Stimulated activated naive CD8-positive, alpha-beta T cell treated with anti-CD3 and anti-CD28 coated beads, Interleukin-15, Interleukin-2, amounts not matched to agents 100 ng/mL and 50 ng/mL, for 24 hours (primary cell): ENCODE measurements at regions not wholly inside any gene's neighbourhood (a gene's known extent, or its start where the extent isn't known, plus 50 kb on each side); places are given as distances from the start of the nearest gene placed in this dataset.

ENCODE experiments used
- H3K27ac Mint-ChIP-seq: one replicate; pipeline ENCODE4 v1.8.0; 2021; ENCODE audit warnings: mild to moderate bottlenecking, mixed read lengths
- H3K27me3 Mint-ChIP-seq: one replicate; pipeline ENCODE4 v1.8.0; 2021; ENCODE audit warnings: mixed read lengths
- H3K36me3 Mint-ChIP-seq: one replicate; pipeline ENCODE4 v1.8.0; 2021; ENCODE audit warnings: low read depth, mixed read lengths
- H3K4me1 Mint-ChIP-seq: one replicate; pipeline ENCODE4 v1.8.0; 2021; ENCODE audit warnings: low read depth, mixed read lengths
- H3K4me3 Mint-ChIP-seq: one replicate; pipeline ENCODE4 v1.8.0; 2021; ENCODE audit warnings: mild to moderate bottlenecking, mixed read lengths
- H3K9me3 Mint-ChIP-seq: one replicate; pipeline ENCODE4 v1.8.0; 2021; ENCODE audit warnings: mixed read lengths

- no peak overlapping the region for H3K4me3 Mint-ChIP-seq
- H3K27me3 Mint-ChIP-seq = peaks cover 6% of the 10 kb centered on the region
- H3K4me1 Mint-ChIP-seq = peaks cover 17% of the 10 kb centered on the region
- no peaks in the 10 kb centered on the region for H3K36me3 Mint-ChIP-seq
- no peak overlapping the region for H3K27ac Mint-ChIP-seq
- H3K9me3 Mint-ChIP-seq = no peaks in the 10 kb centered on the region
Observed at GRCh38 chr9:95776176-95776575, 99.3 kb upstream of the ERCC6L2 start.

- no peak overlapping the region for H3K27ac Mint-ChIP-seq
- no peaks in the 10 kb centered on the region for H3K9me3 Mint-ChIP-seq
- no peak overlapping the region for H3K4me3 Mint-ChIP-seq
- H3K4me1 Mint-ChIP-seq = peaks cover 17% of the 10 kb centered on the region
- no peaks in the 10 kb centered on the region for H3K36me3 Mint-ChIP-seq
- H3K27me3 Mint-ChIP-seq = peaks cover 16% of the 10 kb centered on the region
Observed at GRCh38 chr9:95775191-95775590, 100.3 kb upstream of the ERCC6L2 start.

GRCh38 chr9:95773053-95773418, 102.5 kb upstream of the ERCC6L2 start:
- no peaks in the 10 kb centered on the region for H3K36me3 Mint-ChIP-seq
- H3K4me1 Mint-ChIP-seq = peaks cover 17% of the 10 kb centered on the region
- peak overlapping the region; percentile 73 for H3K4me3 Mint-ChIP-seq
- no peaks in the 10 kb centered on the region for H3K9me3 Mint-ChIP-seq
- H3K27me3 Mint-ChIP-seq = peaks cover 20% of the 10 kb centered on the region
- peak overlapping the region; percentile 69 for H3K27ac Mint-ChIP-seq

- Mint-ChIP-seq H3K27ac (peak overlapping the region; percentile 69), H3K4me1 (peaks cover 17% of the 10 kb centered on the region), H3K4me3 (peak overlapping the region; percentile 73), H3K36me3 (no peaks in the 10 kb centered on the region), H3K9me3 (no peaks in the 10 kb centered on the region), H3K27me3 (peaks cover 20% of the 10 kb centered on the region)
Observed at GRCh38 chr9:95772320-95773052, 103.0 kb upstream of the ERCC6L2 start.

- no peaks in the 10 kb centered on the region for H3K9me3 Mint-ChIP-seq
- no peaks in the 10 kb centered on the region for H3K36me3 Mint-ChIP-seq
- H3K4me3 Mint-ChIP-seq = no peak overlapping the region
- H3K4me1 Mint-ChIP-seq = peaks cover 17% of the 10 kb centered on the region
- H3K27ac Mint-ChIP-seq = no peak overlapping the region
- H3K27me3 Mint-ChIP-seq = peaks cover 20% of the 10 kb centered on the region
Observed at GRCh38 chr9:95771556-95772246, 103.8 kb upstream of the ERCC6L2 start.

- Mint-ChIP-seq H3K36me3 (no peaks in the 10 kb centered on the region), H3K27ac (no peak overlapping the region), H3K9me3 (no peaks in the 10 kb centered on the region), H3K4me1 (peaks cover 17% of the 10 kb centered on the region), H3K4me3 (no peak overlapping the region), H3K27me3 (peaks cover 20% of the 10 kb centered on the region)
Observed at GRCh38 chr9:95770653-95771131, 104.8 kb upstream of the ERCC6L2 start.

- H3K27ac Mint-ChIP-seq = no peak overlapping the region
- peaks cover 20% of the 10 kb centered on the region for H3K27me3 Mint-ChIP-seq
- peaks cover 17% of the 10 kb centered on the region for H3K4me1 Mint-ChIP-seq
- no peak overlapping the region for H3K4me3 Mint-ChIP-seq
- H3K36me3 Mint-ChIP-seq = no peaks in the 10 kb centered on the region
- no peaks in the 10 kb centered on the region for H3K9me3 Mint-ChIP-seq
Observed at GRCh38 chr9:95769909-95770433, 105.5 kb upstream of the ERCC6L2 start.

- Mint-ChIP-seq H3K9me3 (no peaks in the 10 kb centered on the region), H3K27me3 (peaks cover 20% of the 10 kb centered on the region), H3K4me1 (peaks cover 17% of the 10 kb centered on the region), H3K4me3 (no peak overlapping the region), H3K36me3 (no peaks in the 10 kb centered on the region), H3K27ac (no peak overlapping the region)
Observed at GRCh38 chr9:95769473-95769872, 106.0 kb upstream of the ERCC6L2 start.

GRCh38 chr9:95766906-95767305, 108.6 kb upstream of the ERCC6L2 start:
- no peaks in the 10 kb centered on the region for H3K36me3 Mint-ChIP-seq
- H3K9me3 Mint-ChIP-seq = no peaks in the 10 kb centered on the region
- no peak overlapping the region for H3K27ac Mint-ChIP-seq
- peaks cover 20% of the 10 kb centered on the region for H3K27me3 Mint-ChIP-seq
- peaks cover 10% of the 10 kb centered on the region for H3K4me1 Mint-ChIP-seq
- no peak overlapping the region for H3K4me3 Mint-ChIP-seq

GRCh38 chr9:95764533-95765319, 110.8 kb upstream of the ERCC6L2 start:
- Mint-ChIP-seq H3K27me3 (peaks cover 2% of the 10 kb centered on the region), H3K4me1 (peaks cover 4% of the 10 kb centered on the region), H3K27ac (no peak overlapping the region)

GRCh38 chr9:95763983-95764382, 111.5 kb upstream of the ERCC6L2 start:
- no peaks in the 10 kb centered on the region for H3K36me3 Mint-ChIP-seq
- peaks cover 4% of the 10 kb centered on the region for H3K4me1 Mint-ChIP-seq
- peaks cover 4% of the 10 kb centered on the region for H3K27me3 Mint-ChIP-seq
- H3K4me3 Mint-ChIP-seq = no peak overlapping the region
- no peak overlapping the region for H3K27ac Mint-ChIP-seq
- H3K9me3 Mint-ChIP-seq = no peaks in the 10 kb centered on the region

More at GRCh38 chr9:95764533-95765319, 110.8 kb upstream of the ERCC6L2 start:
- no peak overlapping the region for H3K4me3 Mint-ChIP-seq
- no peaks in the 10 kb centered on the region for H3K9me3 Mint-ChIP-seq
- no peaks in the 10 kb centered on the region for H3K36me3 Mint-ChIP-seq

- no peaks in the 10 kb centered on the region for H3K36me3 Mint-ChIP-seq
- H3K4me3 Mint-ChIP-seq = no peak overlapping the region
- H3K9me3 Mint-ChIP-seq = no peaks in the 10 kb centered on the region
- peaks cover 4% of the 10 kb centered on the region for H3K27me3 Mint-ChIP-seq
- peaks cover 4% of the 10 kb centered on the region for H3K4me1 Mint-ChIP-seq
- no peak overlapping the region for H3K27ac Mint-ChIP-seq
Observed at GRCh38 chr9:95763006-95763405, 112.5 kb upstream of the ERCC6L2 start.

- no peaks in the 10 kb centered on the region for H3K9me3 Mint-ChIP-seq
- H3K4me3 Mint-ChIP-seq = no peak overlapping the region
- no peak overlapping the region for H3K27ac Mint-ChIP-seq
Observed at GRCh38 chr9:95762322-95762721, 113.2 kb upstream of the ERCC6L2 start.

GRCh38 chr9:95760791-95761190, 114.7 kb upstream of the ERCC6L2 start:
- Mint-ChIP-seq H3K36me3 (no peaks in the 10 kb centered on the region), H3K27ac (no peak overlapping the region), H3K4me1 (peaks cover 4% of the 10 kb centered on the region), H3K4me3 (no peak overlapping the region), H3K27me3 (peaks cover 4% of the 10 kb centered on the region), H3K9me3 (no peaks in the 10 kb centered on the region)

More at GRCh38 chr9:95762322-95762721, 113.2 kb upstream of the ERCC6L2 start:
- Mint-ChIP-seq H3K36me3 (no peaks in the 10 kb centered on the region), H3K27me3 (peaks cover 4% of the 10 kb centered on the region), H3K4me1 (peaks cover 4% of the 10 kb centered on the region)

- Mint-ChIP-seq H3K4me1 (peaks cover under 1% of the 10 kb centered on the region), H3K4me3 (no peak overlapping the region), H3K27me3 (peaks cover 7% of the 10 kb centered on the region), H3K27ac (no peak overlapping the region), H3K9me3 (no peaks in the 10 kb centered on the region), H3K36me3 (no peaks in the 10 kb centered on the region)
Observed at GRCh38 chr9:95757439-95757838, 118.1 kb upstream of the ERCC6L2 start.
